Adrenal gland (tissue), 9 donors: ENCODE measurements at regions not wholly inside any gene's neighbourhood (a gene's known extent, or its start where the extent isn't known, plus 50 kb on each side); places are given as distances from the start of the nearest gene placed in this dataset.

Experiments
- DNase-seq, 7 donors: peaks; one replicate each; pipeline ENCODE4 v3.0.0-alpha.2; 2019 to 2020
- H3K27ac ChIP-seq, 5 donors: fragments of 200-600 bp; sonication (generic) in 4 of 5; 1 replicate in 3 of 5; 2 replicates in 2 of 5; pipeline versions ENCODE4 v1.5.1 to v1.8.0; 2016 to 2020; ENCODE audit warnings: mild to moderate bottlenecking in 1 of 5
- H3K27me3 ChIP-seq: fragments of 200-600 bp; 2 replicates; pipeline ENCODE4 v1.8.0; 2021
- H3K36me3 ChIP-seq, 2 donors: fragments of 200-600 bp; replicated peaks in 1 of 2; 1 replicate in 1 of 2; 2 replicates in 1 of 2; pipeline versions ENCODE4 v1.5.1 to v1.8.0; 2018 to 2022
- H3K4me1 ChIP-seq, 2 donors: fragments of 200-600 bp; replicated peaks in 1 of 2; 1 replicate in 1 of 2; 2 replicates in 1 of 2; pipeline versions ENCODE4 v1.5.1 to v1.8.0; 2018 to 2021
- H3K4me3 ChIP-seq, 4 donors: fragments of 200-600 bp; sonication (generic) in 3 of 4; one replicate each; pipeline ENCODE4 v1.5.1; 2016 to 2018
- H3K9me3 ChIP-seq, 3 donors: fragments of 200-600 bp; sonication (generic) in 1 of 3; replicated peaks in 1 of 3; 1 replicate in 2 of 3; 2 replicates in 1 of 3; pipeline versions ENCODE4 v1.5.1 to v1.8.0; 2016 to 2021
- POLR2A ChIP-seq, 2 donors: fragments of 450-650 bp; IDR thresholded peaks; one replicate each; pipeline ENCODE4 v1.6.1; 2017; ENCODE audit warnings: antibody characterized with exemption in 2 of 2, mild to moderate bottlenecking in 2 of 2, moderate library complexity in 1 of 2
- WGBS, 4 donors: extraction: QIAGEN DNeasy Blood & Tissue Kit in 2 of 4; methylation state at CpG; one replicate each; pipeline versions ENCODE4 v1.1.5 to v1.1.7; 2013 to 2017; 5-methylcytosine and 5-hydroxymethylcytosine counted together
- intact Hi-C, 2 donors: fragments of 100-400 bp; cut with DNase I; formaldehyde crosslinking; loops; one replicate each; pipeline versions ENCODE4 v1.14.1 to v1.15.0; 2022 to 2023
- TF ChIP-seq, protein P1 (sequence below), 6 experiments: fragments of 450-650 bp in 4 of 6; fragments of 200-600 bp in 2 of 6; sonication (generic) in 1 of 6; IDR thresholded peaks; 1 replicate in 5 of 6; 2 replicates in 1 of 6; pipeline versions ENCODE4 v1.5.1 to v1.8.0; 2016 to 2021; ENCODE audit warnings: antibody characterized with exemption in 6 of 6, mild to moderate bottlenecking in 2 of 6, moderate library complexity in 1 of 6
- donor health status: healthy with polysubstance abuse.
- donor health status: Bipolar disorder and iron deficiency.
- donor health status: DM: yes; HTN: yes; CAD: no.
- donor health status: DM: no; HTN: no; CAD: no.
- donor health status: DM: no; HTN: no; CAD: no.

- DNase-seq: peak in 1 of 7 donors; percentile 10
- Histone ChIP-seq H3K4me1 (peaks cover 0 to 14% of the 10 kb centered on the region in 2 donors), H3K9me3 (no peaks in the 10 kb centered on the region), H3K4me3 (no peak overlapping the region), H3K27ac (peak overlapping the region in 2 of 5 donors; percentile 70 to 73), H3K27me3 (no peaks in the 10 kb centered on the region), H3K36me3 (no peaks in the 10 kb centered on the region)
- 70 to 75% (median 72%) methylated on average over 7 of the region's 7 CpGs for WGBS, 4 donors
- intact Hi-C loops: no loop called here
- TF ChIP-seq POLR2A (IDR thresholded peaks at IDR 0.05): no peak
- TF ChIP-seq, protein P1, sequence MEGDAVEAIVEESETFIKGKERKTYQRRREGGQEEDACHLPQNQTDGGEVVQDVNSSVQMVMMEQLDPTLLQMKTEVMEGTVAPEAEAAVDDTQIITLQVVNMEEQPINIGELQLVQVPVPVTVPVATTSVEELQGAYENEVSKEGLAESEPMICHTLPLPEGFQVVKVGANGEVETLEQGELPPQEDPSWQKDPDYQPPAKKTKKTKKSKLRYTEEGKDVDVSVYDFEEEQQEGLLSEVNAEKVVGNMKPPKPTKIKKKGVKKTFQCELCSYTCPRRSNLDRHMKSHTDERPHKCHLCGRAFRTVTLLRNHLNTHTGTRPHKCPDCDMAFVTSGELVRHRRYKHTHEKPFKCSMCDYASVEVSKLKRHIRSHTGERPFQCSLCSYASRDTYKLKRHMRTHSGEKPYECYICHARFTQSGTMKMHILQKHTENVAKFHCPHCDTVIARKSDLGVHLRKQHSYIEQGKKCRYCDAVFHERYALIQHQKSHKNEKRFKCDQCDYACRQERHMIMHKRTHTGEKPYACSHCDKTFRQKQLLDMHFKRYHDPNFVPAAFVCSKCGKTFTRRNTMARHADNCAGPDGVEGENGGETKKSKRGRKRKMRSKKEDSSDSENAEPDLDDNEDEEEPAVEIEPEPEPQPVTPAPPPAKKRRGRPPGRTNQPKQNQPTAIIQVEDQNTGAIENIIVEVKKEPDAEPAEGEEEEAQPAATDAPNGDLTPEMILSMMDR (IDR thresholded peaks at IDR 0.05): no peak
Observed at GRCh38 chr1:234554218-234554697, 55.7 kb downstream of the IRF2BP2 start.

DNA sequence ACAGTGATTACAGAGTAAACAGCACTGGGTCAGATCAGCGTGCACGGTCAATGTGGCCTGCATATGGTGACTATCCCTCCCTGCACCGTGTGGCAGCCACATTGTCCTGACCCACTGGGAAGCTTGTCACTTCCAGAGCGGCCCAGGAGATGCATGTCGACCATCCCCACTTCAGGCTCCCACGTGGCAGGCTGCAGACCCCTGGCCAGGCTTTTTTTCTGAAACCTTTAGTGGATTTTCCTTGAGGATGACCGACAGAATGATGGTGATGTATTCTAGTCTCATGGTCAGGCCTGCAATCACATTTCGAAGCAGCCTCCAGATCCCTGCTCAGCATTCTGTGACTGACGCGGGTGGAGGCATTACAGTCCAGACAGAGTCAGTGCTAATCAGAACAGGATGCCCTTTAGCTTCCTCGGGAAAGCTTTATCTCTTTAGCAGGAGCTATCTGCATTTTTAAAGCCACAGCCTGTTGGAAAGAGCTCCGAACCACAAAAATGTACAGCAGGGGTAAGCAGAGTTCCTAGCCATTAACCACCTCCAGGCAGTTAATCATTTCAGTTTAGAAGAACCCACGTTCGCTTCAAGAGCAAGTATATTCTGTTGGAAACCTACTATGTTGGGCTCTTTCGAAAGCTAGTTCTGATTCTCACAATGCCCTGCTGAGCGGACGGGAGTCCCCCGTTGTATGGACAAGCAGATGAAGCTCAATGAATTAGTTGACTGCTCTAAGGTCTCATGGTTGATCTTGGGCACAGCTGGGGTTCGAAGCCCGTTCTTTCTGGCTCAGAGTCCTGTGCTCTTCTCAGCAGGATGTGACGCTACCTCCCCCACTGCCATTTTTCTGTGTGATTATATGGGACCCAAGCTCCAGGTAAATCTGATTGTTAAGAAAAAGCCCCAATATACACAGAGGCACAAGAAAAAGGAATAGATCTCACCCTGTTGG lies 56.5 kb downstream of the IRF2BP2 start:
- H3K27ac ChIP-seq: peak overlapping the region in 2 of 5 donors; percentile 70 to 73
- no peaks in the 10 kb centered on the region for H3K9me3 ChIP-seq
- 65 to 74% (median 68%) methylated on average over 19 to 21 of the region's 21 CpGs for WGBS, 4 donors
- no peaks in the 10 kb centered on the region for H3K27me3 ChIP-seq
- H3K4me3 ChIP-seq: no peak overlapping the region
- H3K36me3 ChIP-seq: no peaks in the 10 kb centered on the region
- peaks cover 0 to 14% of the 10 kb centered on the region in 2 donors for H3K4me1 ChIP-seq
- peak in 3 of 7 donors; percentile 44 to 86 (median 50) for DNase-seq
- no peak for TF ChIP-seq POLR2A (IDR thresholded peaks at IDR 0.05)
- TF ChIP-seq, protein P1 (IDR thresholded peaks at IDR 0.05): no peak
- intact Hi-C loops: no loop called here

GRCh38 chr1:234551032-234551378 lies 59.0 kb downstream of the IRF2BP2 start:
- WGBS, 4 donors: 66 to 100% (median 93%) methylated on average over 3 to 6 of the region's 6 CpGs
- Histone ChIP-seq H3K27ac (no peak overlapping the region), H3K27me3 (no peaks in the 10 kb centered on the region), H3K4me1 (peaks cover 0 to 15% of the 10 kb centered on the region in 2 donors), H3K9me3 (no peaks in the 10 kb centered on the region), H3K4me3 (no peak overlapping the region), H3K36me3 (no peaks in the 10 kb centered on the region)
- no peak for DNase-seq
- intact Hi-C loops: no loop called here
- TF ChIP-seq POLR2A (IDR thresholded peaks at IDR 0.05): no peak
- TF ChIP-seq, protein P1 (IDR thresholded peaks at IDR 0.05): no peak

GRCh38 chr1:234550341-234551031 lies 59.5 kb downstream of the IRF2BP2 start:
- intact Hi-C loops: no loop called here
- 81 to 91% (median 86%) methylated on average over 14 to 16 of the region's 16 CpGs for WGBS, 4 donors
- Histone ChIP-seq H3K9me3 (no peaks in the 10 kb centered on the region), H3K27ac (no peak overlapping the region), H3K27me3 (no peaks in the 10 kb centered on the region), H3K36me3 (no peaks in the 10 kb centered on the region), H3K4me3 (no peak overlapping the region), H3K4me1 (peaks cover 0 to 20% of the 10 kb centered on the region in 2 donors)
- TF ChIP-seq, protein P1 (IDR thresholded peaks at IDR 0.05): no peak
- TF ChIP-seq POLR2A (IDR thresholded peaks at IDR 0.05): no peak
- peak in 1 of 7 donors; percentile 16 for DNase-seq
